Activated CD8-positive, alpha-beta T cell treated with anti-CD3 and anti-CD28 coated beads, Interleukin-2, amount 10 ng/mL, durations not matched to agents 7 days and 5 days (primary cell): ENCODE measurements at regions not wholly inside any gene's neighbourhood (a gene's known extent, or its start where the extent isn't known, plus 50 kb on each side); places are given as distances from the start of the nearest gene placed in this dataset.

Source experiments
- ATAC-seq: fragments of 150-1000 bp; cut with Tn5 transposase; one replicate; pipeline ENCODE4 v1.10.0; 2021; ENCODE audit warnings: moderate library complexity
- CTCF ChIA-PET: fragments of 350-600 bp; sonication (Branson Sonifier 250); formaldehyde crosslinking; loops from one replicate; lab custom pipeline; 2021; ENCODE audit warnings: antibody characterized with exemption; lab: Charles Lee
- POLR2A ChIA-PET: fragments of 350-600 bp; sonication (Branson Sonifier 250); formaldehyde crosslinking; loops from one replicate; lab custom pipeline; 2021; ENCODE audit warnings: antibody characterized with exemption; lab: Charles Lee
- DNase-seq: peaks from one replicate; pipeline ENCODE4 v3.0.0-alpha.2; 2020
- H3K27ac Mint-ChIP-seq: one replicate; pipeline ENCODE4 v1.8.0; 2021; ENCODE audit warnings: mild to moderate bottlenecking, mixed read lengths
- H3K27me3 Mint-ChIP-seq: one replicate; pipeline ENCODE4 v1.8.0; 2021; ENCODE audit warnings: low read depth, mixed read lengths
- H3K36me3 Mint-ChIP-seq: one replicate; pipeline ENCODE4 v1.8.0; 2021; ENCODE audit warnings: low read depth, mixed read lengths
- H3K4me1 Mint-ChIP-seq: one replicate; pipeline ENCODE4 v1.8.0; 2021; ENCODE audit warnings: low read depth, mixed read lengths
- H3K4me3 Mint-ChIP-seq: one replicate; pipeline ENCODE4 v1.8.0; 2021; ENCODE audit warnings: mild to moderate bottlenecking, mixed read lengths
- H3K9me3 Mint-ChIP-seq: one replicate; pipeline ENCODE4 v1.8.0; 2022; ENCODE audit warnings: mixed read lengths; ENCODE audit not compliant: insufficient read depth

DNA sequence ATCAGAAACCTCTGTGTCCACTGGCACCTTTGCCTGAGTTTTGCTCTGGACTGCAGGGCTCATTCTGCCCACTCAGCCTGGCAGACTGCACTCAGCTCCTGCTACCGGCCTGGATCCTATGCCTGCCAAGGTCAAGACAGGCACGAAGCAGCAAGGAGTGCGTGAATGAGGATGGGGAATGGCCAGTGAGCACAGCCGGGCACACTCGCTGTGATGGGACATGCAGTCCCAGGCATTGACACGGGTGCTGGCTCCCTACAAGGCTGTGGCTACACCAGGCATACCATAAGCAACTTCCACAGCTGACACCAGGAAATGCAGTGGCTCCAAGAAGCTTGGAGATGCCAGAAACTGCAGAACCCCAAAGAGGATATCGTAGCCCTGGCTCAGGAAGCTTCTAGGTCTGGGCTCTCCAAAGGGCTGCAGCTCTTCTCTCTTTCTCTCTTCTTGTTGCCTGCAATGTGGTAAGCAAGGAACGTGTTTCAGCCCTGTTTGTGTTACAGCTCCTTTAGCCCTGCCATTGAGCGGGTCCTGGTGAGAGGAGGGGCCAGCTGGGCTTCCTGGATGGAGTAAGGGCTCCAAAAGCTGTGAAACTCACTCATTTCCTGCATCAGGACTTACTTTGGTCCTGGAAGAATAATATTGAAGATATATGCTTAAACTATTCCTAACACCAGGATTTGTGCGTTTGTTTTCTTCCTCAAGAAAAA, 832.6 kb upstream of the SLITRK5 start:
- POLR2A ChIA-PET = no interaction called here
- Mint-ChIP-seq H3K27ac (no peak overlapping the region), H3K4me3 (no peak overlapping the region), H3K27me3 (no peaks in the 10 kb centered on the region), H3K9me3 (peaks cover 17% of the 10 kb centered on the region), H3K36me3 (no peaks in the 10 kb centered on the region), H3K4me1 (no peaks in the 10 kb centered on the region)
- CTCF ChIA-PET = no interaction called here
- ATAC-seq = no peak
- DNase-seq = no peak

DNA sequence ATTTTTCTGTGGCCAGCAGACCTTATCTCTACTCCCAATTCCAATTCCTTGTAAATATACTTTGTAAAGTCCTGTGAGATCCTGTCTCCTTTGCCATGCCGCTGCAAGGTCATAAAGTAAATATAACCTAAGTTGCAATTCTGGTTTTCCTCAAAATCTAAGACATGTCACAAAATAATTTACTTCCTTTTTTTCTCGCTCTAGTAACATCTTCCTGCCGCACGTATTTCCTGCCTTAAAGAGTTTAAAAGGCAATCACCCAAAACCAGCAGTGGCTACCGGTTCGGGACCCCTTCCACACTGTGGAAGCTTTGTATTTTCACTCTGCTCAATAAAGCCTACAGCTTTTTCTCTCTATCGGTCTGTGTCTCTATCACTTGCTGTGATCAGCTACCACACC, 832.0 kb upstream of the SLITRK5 start:
- Mint-ChIP-seq H3K4me3 (no peak overlapping the region), H3K9me3 (peaks cover 12% of the 10 kb centered on the region), H3K4me1 (no peaks in the 10 kb centered on the region), H3K36me3 (no peaks in the 10 kb centered on the region), H3K27me3 (no peaks in the 10 kb centered on the region), H3K27ac (no peak overlapping the region)
- ChIA-PET CTCF (no interaction called here), POLR2A (no interaction called here)
- DNase-seq (no peak), ATAC-seq (no peak)

DNA sequence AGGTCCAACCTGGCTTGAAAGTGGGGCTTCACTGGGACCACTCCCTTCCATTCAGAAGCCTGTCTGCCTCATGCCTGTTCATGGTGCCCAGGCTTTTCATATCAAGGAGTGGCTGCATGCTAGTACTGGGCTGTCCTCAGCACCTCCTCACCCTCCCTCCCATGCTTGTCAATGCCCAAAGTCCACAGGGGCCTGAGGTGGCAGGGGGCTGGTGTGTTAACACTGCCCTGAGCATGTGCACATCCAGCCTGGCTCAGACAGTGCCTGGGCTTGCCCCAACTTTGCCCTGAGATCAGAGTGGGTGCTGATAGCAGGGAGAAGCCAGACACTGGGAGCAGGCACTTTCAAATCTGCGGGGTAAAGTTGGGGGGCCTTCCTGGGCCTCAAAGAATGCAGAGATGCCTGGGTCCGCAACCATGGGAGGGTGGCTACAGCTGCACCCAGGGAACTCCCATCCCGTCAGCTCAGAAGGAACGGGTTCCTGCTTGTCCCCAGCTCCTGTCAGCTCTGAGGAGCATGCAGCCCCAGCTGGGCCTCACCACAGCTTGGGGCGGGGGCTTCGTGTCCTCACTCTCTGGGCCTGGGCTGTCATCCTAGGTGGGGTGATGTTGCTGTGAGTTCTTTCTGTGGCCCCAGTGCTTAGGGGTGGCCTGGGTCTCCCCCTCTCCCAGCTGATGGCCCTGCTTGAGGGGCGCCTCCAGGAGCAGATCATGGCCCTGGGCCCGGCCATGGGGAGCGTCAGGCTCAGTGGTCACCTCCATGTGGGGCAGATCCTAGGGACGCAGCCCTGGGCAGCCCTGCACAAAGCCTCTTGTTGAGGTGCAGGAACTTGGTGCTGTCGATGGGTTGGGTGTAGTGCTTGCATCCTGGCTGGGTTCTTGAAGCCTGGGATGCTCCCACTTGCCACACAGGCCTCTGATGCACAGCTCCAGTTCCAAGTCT, 830.6 kb upstream of the SLITRK5 start:
- Mint-ChIP-seq H3K36me3 (no peaks in the 10 kb centered on the region), H3K4me3 (no peak overlapping the region), H3K4me1 (no peaks in the 10 kb centered on the region), H3K27me3 (no peaks in the 10 kb centered on the region), H3K27ac (no peak overlapping the region), H3K9me3 (peaks cover 12% of the 10 kb centered on the region)
- no peak for DNase-seq
- ChIA-PET CTCF (no interaction called here), POLR2A (no interaction called here)
- ATAC-seq = no peak

DNA sequence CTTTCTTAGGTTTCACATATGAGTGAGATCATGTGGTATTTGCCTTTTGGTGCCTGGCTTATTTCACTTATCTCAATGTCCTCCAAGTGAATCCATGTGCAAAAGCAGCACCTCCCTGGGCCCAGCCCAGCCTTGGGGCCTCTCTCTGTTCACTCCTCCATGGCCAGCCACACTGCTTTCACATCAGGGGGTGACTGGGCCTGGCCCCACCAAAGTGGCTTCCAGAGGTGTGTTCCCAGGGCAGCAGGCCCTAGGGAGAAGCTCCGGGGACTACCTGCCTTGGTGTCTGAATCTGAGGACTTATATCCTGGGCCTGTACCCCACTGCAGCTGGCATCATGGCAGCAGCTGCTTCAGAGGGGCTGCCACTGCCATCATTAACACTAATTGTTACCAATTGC, 829.9 kb upstream of the SLITRK5 start:
- no peak overlapping the region for H3K27ac Mint-ChIP-seq
- H3K4me3 Mint-ChIP-seq = no peak overlapping the region
- H3K27me3 Mint-ChIP-seq = no peaks in the 10 kb centered on the region
- ATAC-seq = no peak
- peaks cover 12% of the 10 kb centered on the region for H3K9me3 Mint-ChIP-seq
- CTCF ChIA-PET = no interaction called here
- POLR2A ChIA-PET = no interaction called here
- no peaks in the 10 kb centered on the region for H3K36me3 Mint-ChIP-seq
- no peaks in the 10 kb centered on the region for H3K4me1 Mint-ChIP-seq
- DNase-seq = no peak

DNA sequence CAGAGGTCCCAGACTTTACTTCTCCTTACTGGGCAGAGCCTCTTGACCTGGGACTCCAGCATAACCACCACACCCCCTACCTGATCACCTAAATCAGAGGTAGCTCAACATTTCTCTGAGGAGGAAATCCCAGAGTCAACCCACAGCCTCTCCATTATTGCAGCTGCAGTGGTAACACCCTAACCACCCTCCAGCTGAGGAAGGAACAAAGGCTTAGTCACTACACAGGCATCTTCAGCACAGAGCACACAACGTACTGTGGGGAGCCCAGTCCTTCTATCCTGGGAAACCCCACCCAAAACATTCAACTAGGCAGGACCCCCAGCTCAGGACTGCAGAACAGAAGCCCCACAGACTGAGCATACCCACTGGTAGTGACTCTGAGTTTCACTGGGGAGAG, 824.7 kb upstream of the SLITRK5 start:
- ChIA-PET POLR2A (no interaction called here), CTCF (no interaction called here)
- H3K36me3 Mint-ChIP-seq = no peaks in the 10 kb centered on the region
- H3K27me3 Mint-ChIP-seq = no peaks in the 10 kb centered on the region
- no peak overlapping the region for H3K4me3 Mint-ChIP-seq
- no peak overlapping the region for H3K27ac Mint-ChIP-seq
- ATAC-seq (no peak), DNase-seq (no peak)
- no peaks in the 10 kb centered on the region for H3K4me1 Mint-ChIP-seq
- peaks cover 3% of the 10 kb centered on the region for H3K9me3 Mint-ChIP-seq

DNA sequence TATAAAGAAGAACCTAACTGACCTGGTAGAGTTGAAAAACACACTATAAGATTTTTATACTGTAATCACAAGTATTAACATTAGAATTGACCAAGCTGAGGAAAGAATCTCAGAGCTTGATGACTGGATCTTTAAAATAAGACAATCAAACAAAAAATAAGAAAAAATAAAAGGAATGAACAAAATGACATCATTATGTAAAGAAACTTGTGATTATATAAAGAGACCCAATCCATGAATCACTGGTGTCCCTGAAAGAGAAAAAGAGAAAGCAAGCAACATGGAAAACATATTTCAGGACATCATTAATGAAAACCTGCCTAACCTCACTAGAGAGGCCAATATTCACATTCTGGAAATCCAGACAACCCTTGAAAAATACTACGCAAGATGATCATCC, 822.5 kb upstream of the SLITRK5 start:
- H3K27ac Mint-ChIP-seq = no peak overlapping the region

DNA sequence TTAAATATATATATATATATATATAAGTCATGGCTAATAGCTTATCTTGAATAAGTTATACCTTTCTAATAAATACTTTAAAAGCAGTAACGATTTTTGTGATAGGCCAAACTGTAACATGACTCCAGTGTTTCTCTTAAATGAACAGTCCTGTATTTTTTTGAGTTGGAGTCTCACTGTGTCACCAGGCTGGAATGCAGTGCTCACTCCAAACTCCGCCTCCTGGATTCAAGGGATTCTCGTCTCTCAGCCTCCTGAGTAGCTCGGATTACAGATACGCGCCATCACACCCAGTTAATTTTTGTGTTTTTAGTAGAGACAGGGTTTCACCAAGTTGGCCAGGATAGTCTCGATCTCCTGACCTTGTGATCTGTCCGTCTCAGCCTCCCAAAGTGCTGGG, 814.2 kb upstream of the SLITRK5 start:
- Mint-ChIP-seq H3K4me3 (no peak overlapping the region), H3K27ac (no peak overlapping the region), H3K9me3 (no peaks in the 10 kb centered on the region), H3K27me3 (no peaks in the 10 kb centered on the region), H3K36me3 (no peaks in the 10 kb centered on the region), H3K4me1 (no peaks in the 10 kb centered on the region)
- no peak for DNase-seq
- ATAC-seq = no peak
- CTCF ChIA-PET = no interaction called here
- POLR2A ChIA-PET = no interaction called here

More for the DNA sequence above, 822.5 kb upstream of the SLITRK5 start:
- POLR2A ChIA-PET = no interaction called here
- Mint-ChIP-seq H3K4me3 (no peak overlapping the region), H3K9me3 (peaks cover 3% of the 10 kb centered on the region), H3K4me1 (no peaks in the 10 kb centered on the region), H3K27me3 (no peaks in the 10 kb centered on the region), H3K36me3 (no peaks in the 10 kb centered on the region)
- DNase-seq = no peak
- no peak for ATAC-seq
- CTCF ChIA-PET = no interaction called here

DNA sequence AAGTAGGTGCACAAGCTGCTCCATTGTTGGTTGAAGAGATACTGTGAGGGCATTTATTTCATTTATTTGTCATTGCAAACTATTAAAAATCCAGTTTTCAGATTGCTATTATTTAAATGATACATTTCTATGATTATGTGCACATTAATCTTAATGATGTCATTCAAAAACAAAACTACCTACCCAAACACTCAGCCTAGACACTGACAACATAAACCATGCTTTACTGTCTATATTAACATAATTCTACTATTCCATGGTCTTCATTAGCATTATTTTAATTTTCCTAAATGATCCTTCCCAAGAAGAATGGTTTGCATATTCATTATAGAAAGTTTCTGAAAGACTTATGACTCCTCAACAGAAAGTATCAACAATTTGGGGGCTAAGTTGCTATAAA, 813.0 kb upstream of the SLITRK5 start:
- POLR2A ChIA-PET = no interaction called here
- H3K27ac Mint-ChIP-seq = no peak overlapping the region

DNA sequence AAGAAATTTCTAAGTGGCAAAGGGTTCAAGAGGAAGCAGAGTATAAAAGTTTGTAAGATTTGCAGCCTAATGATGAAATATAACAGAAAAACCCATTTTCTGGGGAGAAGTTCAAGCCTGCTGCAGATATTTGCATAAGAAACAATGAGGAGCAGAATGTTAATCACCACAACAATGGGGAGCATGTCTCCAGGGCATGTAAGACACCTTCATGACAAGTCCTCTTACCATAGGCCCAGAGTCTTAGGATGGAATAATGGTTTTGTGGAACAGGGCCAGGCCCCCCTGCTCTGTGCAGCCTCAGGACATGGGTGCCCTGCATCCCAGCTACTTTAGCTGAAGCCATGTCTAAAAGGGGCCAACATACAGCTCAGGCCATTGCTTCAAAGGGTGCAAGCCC, 809.0 kb upstream of the SLITRK5 start:
- POLR2A ChIA-PET = no interaction called here
- no peaks in the 10 kb centered on the region for H3K9me3 Mint-ChIP-seq
- H3K27ac Mint-ChIP-seq = no peak overlapping the region

More for the DNA sequence above, 813.0 kb upstream of the SLITRK5 start:
- Mint-ChIP-seq H3K4me3 (no peak overlapping the region), H3K9me3 (no peaks in the 10 kb centered on the region), H3K4me1 (no peaks in the 10 kb centered on the region), H3K36me3 (no peaks in the 10 kb centered on the region), H3K27me3 (no peaks in the 10 kb centered on the region)
- DNase-seq = no peak
- CTCF ChIA-PET = no interaction called here
- ATAC-seq = no peak

DNA sequence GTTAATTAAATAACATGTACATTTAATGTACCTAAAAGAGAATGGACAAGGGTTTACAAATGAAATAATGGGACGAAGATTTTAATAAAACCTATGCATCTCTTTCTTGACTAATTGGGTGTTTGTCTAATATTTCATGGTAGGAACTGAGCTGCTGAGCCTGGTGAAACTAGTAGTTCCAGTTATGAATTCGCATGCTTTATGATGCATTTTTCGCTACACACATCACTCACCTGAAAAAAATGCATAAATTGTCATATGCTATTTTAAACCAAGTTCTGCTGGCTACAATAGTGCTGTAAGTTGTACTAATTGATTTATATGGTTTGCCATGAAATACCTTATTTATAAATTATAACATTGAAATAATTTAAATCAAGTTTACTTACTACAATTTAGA, 806.8 kb upstream of the SLITRK5 start:
- no peaks in the 10 kb centered on the region for H3K36me3 Mint-ChIP-seq
- no peak for DNase-seq
- POLR2A ChIA-PET = no interaction called here
- H3K4me3 Mint-ChIP-seq = no peak overlapping the region
- no peak overlapping the region for H3K27ac Mint-ChIP-seq
- no peaks in the 10 kb centered on the region for H3K27me3 Mint-ChIP-seq
- H3K4me1 Mint-ChIP-seq = no peaks in the 10 kb centered on the region
- CTCF ChIA-PET = no interaction called here
- ATAC-seq = no peak
- H3K9me3 Mint-ChIP-seq = no peaks in the 10 kb centered on the region

More for the DNA sequence above, 809.0 kb upstream of the SLITRK5 start:
- CTCF ChIA-PET = no interaction called here
- H3K4me1 Mint-ChIP-seq = no peaks in the 10 kb centered on the region
- no peak for DNase-seq
- no peak overlapping the region for H3K4me3 Mint-ChIP-seq
- ATAC-seq = no peak
- H3K36me3 Mint-ChIP-seq = no peaks in the 10 kb centered on the region
- no peaks in the 10 kb centered on the region for H3K27me3 Mint-ChIP-seq

DNA sequence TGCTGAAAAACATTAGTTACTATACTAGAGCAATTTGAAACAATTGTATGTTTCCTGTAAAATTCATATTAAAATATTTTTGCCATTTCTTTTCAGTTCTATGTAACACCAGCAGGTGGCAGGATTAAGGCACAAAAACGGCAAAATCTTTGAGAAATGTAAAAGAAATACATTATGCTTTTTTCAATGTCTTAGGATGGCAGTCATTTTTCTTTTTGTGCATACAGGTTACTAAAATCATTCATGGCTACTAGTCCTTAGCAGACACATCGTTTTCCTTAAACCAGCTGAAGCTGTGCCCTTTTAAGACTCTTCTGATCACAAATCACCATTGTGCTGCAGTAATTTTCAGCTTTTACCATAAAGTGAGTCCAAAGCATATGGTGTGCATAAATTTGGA, 800.7 kb upstream of the SLITRK5 start:
- Mint-ChIP-seq H3K4me3 (no peak overlapping the region), H3K27me3 (no peaks in the 10 kb centered on the region), H3K27ac (no peak overlapping the region), H3K4me1 (no peaks in the 10 kb centered on the region), H3K9me3 (no peaks in the 10 kb centered on the region), H3K36me3 (no peaks in the 10 kb centered on the region)
- CTCF ChIA-PET = interaction anchor here (2.7 kb wide), 1 partner anchor 404 kb away, joined by 8 read pairs; no protein-coding TSS in a partner anchor
- POLR2A ChIA-PET = no interaction called here
- DNase-seq (no peak), ATAC-seq (no peak)

DNA sequence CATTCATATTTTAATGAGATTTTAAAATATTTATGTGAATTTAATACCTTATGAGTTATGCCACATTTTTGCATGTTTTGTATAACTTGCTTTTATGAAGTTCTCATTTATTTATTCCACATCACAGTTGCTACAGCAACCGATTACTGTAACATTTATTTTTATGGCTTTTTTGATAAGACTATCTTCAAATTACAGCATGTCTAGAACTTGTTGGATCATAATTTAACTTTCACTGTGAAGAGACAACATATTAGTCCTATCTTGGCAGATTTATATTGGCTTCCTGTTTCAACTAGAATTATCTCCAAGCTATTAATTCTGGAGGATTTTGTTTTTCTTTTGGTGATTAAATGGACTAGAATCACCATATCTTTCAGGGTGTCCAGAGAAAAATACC, 793.7 kb upstream of the SLITRK5 start:
- no peaks in the 10 kb centered on the region for H3K9me3 Mint-ChIP-seq
- DNase-seq (no peak), ATAC-seq (no peak)
- no peak overlapping the region for H3K27ac Mint-ChIP-seq
- H3K36me3 Mint-ChIP-seq = no peaks in the 10 kb centered on the region
- ChIA-PET POLR2A (no interaction called here), CTCF (no interaction called here)
- H3K4me3 Mint-ChIP-seq = no peak overlapping the region
- no peaks in the 10 kb centered on the region for H3K4me1 Mint-ChIP-seq
- H3K27me3 Mint-ChIP-seq = no peaks in the 10 kb centered on the region
